Activated CD4-positive, alpha-beta T cell treated with anti-CD3 and anti-CD28 coated beads for 4 hours (primary cell): ENCODE measurements at regions not wholly inside any gene's neighbourhood (a gene's known extent, or its start where the extent isn't known, plus 50 kb on each side); places are given as distances from the start of the nearest gene placed in this dataset.

Source experiments
- DNase-seq, 2 donors: peaks; one replicate each; pipeline ENCODE4 v3.0.0-alpha.2; 2020

DNA sequence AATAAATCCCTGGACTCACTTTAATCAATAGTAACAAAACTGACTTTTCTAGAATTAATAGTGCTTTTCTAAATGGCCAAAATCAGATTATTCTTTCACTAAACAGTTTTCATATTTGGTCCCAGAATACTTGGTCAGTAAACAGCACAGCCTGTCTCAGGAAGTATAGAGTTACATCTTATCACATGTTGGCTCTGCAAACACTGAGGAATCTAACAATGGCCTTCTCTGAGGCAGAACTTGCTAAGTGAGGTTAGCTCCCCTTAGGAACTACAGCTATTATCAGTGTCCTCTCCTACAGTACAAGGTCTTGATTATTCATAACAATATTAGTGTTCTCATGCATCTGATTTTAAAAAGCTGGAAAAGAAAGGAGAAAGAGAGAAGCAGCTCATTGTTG, 1622.8 kb downstream of the HACE1 start:
- no peak for DNase-seq

DNA sequence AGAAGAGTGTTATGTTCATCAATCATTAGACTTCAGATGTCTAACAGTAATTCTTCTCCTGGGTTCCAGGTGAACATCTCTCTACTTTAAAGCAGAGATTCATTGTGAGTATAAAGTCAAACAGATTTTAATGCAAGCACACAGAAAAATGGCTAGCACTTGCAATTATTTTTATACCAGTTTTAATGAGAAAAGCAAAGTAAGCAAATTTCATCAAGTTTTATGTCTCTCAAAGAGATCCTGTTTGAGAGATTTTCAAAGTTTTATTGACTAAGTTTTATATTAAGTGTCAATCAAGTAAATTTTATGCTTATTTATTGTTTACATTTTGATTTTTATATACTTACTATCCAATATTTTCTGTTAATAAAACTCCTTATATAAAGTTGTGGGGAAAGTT, 1628.5 kb downstream of the HACE1 start:
- no peak for DNase-seq

DNA sequence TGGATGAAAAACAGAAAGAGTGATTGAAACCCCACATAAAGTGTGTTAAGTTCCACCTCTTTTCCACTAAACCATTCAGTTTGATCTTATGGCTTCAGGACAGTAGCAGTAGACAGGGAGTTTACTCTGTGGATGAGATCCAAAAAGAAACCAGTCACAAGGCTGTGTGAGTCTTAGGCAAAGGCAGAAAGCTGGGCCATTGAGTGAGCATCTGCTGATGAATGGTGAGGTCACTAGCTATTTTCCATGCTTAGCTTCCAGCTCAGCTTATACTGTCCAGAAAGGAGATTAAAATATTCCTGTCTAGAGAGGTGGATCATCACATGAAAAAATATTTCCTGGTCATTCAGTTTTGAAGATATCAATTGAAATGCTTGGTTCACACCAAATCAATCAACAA, 1643.9 kb downstream of the HACE1 start:
- DNase-seq = no peak

DNA sequence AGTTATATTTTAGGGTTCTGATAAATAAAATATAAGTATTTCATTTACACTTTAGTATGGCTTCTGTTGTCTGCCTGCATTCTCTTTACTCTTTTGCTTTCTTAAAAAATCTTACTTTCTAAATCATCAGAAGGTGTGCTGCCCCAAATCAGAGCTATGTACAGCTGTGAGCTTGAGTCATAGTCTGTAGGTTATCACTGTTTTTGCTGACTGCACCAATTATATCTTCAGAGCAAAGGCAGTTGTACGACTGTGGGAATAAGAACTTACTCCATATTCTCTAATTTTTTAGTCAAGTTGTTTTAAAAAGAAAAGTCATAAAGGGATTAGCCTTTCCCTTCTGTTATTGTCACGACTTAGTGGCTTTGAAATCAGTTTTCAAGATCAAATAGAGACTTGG, 1649.0 kb downstream of the HACE1 start:
- DNase-seq = no peak

DNA sequence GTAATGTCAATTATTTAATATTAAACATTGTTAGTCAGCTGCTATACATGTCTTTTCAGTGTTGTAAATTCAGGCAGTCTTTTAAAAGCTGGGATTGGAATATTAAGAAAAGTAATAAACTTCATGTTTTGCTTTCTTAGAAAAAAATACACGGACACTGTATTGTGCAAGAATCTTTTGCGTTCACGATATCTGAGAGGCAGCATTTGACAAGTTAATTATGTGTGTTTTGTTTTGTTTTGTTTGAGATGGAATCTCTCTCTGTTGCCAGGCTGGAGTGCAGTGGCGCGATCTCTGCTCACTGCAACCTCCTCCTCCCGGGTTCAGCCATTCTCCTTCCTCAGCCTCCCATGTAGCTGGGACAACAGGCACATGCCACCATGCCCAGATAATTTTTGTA, 1661.3 kb downstream of the HACE1 start:
- DNase-seq = no peak

DNA sequence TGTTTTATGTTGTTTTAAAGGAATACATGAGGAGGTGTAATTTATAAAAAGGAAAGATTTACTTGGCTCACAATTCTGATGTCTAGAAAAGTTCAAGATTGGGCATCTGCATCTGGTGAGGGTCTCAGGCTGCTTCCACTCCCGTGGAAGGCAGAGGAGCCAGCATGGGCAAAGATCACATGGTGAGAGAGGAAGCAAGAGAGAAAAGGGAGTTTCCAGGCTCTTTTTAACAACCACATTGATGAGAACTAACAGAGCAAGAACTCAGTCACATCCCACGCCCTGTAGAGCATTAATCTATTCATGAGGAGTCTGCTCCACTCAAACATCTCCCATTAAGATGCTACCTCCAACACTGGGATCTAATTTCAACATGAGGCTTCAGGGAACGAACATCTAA, 1666.3 kb downstream of the HACE1 start:
- no peak for DNase-seq

DNA sequence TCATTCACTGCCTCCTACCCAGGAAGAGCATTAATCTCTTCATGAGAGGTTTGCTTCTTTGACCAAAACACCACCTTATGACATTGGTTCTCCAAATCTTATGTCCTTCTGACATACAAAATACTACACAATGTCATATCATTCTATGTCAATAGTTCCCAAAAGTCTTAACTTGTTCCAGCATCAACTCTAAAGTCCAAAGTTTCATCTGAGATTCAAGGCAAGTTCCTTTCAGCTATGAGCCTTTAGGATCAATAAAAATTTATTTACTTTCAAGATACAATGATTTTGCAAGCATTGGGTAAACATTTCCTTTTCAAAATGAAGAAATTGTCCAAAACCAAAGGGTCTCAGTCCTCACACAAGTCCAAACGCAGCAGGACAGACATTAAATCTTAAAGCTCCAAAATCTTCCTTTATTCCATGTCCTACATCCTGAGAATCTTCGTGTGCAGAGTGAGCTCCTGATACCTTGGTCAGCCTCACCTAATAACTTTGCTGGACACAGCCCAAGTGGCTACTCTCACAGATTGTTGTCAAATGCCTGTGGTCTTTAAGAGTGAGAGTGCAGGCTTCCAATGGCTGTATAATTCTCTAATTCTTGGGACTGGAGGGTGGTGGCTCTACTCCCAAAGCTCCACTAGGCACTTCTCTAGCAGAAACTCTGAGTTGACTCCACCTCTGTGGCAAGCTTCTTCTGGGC, 1668.2 kb downstream of the HACE1 start:
- DNase-seq = no peak

DNA sequence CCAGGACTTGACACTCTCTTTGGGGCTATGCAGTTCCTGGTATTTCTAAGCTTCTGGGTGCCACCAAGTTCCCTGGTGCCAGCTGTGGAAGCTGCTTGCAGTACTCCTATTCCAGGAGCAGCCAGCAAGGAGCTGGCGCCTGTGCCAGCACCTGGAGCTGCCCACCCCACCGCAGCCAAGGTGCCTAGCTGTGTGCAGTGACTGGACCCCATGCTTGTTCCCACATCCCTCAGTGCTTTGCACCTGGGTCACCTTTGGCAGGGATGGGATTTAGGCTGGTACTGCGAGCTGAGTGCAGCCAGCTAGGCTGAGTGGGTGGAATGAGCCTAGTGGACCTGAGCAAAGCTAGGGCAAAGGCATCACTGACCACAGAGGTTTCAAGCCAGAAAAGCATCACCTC, 1674.9 kb downstream of the HACE1 start:
- DNase-seq = no peak

DNA sequence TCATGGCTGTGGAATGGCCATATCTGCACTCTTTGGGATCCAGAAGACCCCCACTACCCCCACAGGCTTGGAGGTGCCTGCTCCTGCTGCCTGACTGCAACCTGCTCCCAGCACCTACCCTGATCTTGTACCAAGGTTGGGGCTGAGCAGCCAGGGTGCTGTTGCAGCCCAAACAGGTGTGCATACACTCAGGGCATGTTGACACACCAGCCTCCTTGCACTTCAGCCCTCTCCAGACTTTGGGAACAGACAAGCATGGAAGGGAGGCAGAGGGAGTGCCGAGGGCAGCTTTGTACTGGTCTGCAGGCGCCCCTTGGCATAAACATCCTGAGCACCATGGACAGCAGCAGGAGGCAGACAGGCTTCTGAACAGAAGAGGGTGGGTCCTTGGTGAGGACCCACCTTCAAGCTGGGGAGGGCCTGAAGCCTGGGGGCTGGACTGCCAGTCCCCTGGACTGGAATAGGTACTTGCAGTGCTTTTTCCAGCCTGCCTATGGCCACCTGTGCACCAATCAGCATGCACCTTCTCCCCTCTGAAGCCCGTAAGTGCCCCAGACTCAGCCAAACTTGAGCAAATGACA, 1675.8 kb downstream of the HACE1 start:
- no peak for DNase-seq

DNA sequence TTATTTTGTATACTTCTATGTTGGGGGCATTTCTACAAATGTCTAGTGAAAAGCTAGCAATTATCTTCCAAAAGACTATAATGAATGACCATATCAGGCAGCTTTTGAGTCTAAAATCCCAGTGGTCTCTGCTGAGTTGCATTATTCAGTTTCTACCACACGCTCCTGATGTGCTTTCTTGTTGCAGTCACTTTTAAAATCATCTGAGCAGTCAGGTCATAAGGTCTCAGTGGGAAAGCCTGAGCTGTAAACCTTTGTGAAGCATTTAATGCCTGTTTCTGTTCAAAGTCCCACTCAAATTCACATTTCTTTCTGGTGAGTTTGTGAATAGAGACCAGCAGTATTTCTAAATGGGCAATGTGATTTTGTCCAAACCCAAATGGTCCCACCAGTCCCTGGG, 1681.5 kb downstream of the HACE1 start:
- DNase-seq = no peak

DNA sequence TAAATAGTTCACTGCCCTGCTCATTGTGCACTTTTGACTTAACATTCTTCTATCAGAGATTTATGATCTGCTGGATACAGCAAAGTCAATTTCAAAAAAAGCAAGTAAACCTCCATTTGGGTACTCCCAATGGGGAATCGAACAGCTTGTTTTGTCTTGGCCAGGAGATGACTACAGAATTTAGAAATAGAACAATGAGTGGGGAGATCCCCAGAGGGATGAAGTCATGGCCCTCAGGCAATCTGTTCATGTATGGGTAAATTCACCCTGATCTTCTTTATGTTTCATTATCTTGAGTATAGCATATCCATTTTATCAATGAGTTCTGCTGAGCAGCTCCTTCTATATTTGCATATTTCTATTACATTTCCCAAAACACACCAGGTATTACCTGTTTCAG, 1681.9 kb downstream of the HACE1 start:
- DNase-seq = no peak

DNA sequence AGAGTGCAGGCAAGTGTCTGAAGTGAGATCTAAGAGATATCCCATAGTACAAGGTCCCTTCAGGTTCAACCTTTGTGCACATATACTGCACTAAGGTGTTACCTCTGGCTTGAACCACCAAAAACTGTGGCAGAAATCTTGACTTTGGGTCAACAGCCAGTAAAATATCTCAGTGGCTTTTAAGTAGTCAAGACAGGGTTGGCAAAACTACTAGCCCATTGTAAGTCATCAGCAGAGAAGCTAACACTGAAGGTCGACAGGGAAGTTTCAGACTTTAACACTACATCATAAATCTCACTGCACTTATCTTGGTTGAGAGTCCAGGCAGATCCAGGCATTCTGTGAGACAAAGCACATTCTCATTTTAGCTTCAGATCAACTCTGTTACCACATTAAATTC, 1684.7 kb downstream of the HACE1 start:
- no peak for DNase-seq

DNA sequence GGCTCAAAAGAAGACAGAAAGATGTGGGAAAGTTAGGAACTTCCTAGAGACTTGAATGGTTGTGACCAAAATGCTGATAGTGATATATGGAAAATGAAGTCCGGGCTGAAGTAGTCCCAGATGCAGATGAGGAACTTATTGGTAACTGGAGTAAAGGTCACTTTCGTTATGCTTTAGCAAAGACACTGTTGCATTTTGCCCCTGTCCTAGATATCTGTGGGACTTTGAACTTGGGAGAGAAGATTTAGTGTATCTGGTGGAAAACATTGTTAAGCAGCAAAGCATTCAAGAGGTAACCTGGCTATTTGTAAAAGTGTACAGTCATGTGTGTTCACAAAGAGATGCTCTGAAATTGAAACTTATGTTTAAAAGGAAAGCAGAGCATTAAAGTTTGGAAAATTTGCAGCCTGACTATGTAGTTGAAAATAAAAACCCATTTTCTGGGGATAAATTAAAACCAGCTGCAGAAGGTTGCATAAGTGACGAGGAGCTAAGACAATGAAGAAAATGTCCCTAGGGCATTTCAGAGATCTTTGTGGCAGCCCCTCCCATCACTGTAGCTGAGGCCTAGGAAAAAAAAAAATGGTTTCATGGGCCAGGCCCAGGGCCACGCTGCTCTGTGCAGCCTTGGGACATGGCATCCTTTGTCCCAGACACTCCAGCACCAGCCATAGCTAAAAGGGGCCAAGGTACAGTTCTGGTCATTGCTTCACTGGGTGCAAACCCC, 1692.2 kb downstream of the HACE1 start:
- DNase-seq = no peak

DNA sequence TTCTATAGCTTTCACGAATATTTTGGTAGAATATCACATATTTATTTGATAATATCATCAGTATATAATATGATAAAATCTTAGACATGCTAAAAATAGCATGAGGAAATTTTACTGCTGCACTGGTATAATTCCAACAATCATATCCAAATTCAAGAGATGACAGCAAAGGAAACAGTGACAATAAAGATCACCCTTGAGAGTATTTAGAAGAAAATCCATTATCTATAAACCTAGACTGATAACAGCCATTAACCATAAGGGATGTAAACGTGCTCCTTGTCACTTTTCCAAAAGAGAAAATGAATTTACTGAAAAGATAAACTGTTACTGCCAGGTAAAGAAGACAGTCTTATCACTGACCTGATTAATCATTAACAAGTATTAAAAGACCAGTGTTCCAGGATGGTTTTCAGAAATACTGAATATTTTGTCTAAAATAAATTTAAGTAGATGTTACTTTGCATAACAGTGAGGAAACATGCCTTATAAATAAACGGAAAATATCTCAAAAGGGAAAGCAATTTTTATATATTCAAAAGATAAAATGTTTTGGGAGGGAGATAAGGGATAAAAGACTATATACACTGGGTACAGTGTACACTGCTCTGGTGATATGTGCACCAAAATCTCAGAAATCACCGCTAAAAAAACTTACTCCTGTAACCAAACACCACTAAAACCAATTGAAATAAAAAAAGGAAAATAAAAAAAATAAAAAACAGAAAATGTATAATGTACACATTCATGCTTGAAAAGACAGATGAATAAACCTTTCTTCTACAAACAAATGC, 1704.7 kb downstream of the HACE1 start:
- DNase-seq = no peak

DNA sequence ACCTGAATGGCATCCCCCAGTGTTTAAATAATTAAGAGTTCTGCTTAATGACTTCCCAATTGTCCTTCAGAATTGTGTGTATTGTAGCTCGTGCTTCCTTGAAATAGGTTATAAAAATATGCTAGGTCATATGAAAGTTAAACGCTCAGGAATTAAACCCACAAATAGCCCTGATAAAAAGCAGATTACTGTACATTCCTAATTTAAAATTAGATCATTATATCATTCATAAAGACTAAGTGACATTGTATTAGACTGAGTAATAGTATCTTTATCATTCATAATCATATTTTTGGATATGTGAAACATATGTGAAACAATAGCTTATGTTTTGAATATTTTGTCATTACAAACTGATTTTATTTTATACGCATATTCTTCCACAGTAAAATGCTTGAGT, 1706.7 kb downstream of the HACE1 start:
- no peak for DNase-seq

DNA sequence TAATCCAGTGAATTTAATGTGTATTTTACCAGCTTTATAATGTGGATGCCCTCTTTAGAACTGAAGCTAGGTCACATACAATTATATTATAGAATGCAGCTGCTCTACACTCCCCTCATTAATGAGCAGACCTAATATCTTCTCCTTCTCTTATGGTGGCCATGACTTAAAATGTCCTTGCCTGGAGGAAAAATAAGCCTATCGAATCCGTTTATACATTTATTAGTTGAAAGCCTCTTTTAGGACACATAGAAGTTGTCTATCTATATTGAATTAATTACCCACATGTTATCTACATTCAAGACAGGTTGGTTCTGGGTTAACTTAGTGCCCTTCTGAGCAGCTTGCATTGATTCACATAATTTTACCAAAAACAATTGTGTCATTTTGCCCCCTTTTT, 1716.8 kb downstream of the HACE1 start:
- DNase-seq = no peak

DNA sequence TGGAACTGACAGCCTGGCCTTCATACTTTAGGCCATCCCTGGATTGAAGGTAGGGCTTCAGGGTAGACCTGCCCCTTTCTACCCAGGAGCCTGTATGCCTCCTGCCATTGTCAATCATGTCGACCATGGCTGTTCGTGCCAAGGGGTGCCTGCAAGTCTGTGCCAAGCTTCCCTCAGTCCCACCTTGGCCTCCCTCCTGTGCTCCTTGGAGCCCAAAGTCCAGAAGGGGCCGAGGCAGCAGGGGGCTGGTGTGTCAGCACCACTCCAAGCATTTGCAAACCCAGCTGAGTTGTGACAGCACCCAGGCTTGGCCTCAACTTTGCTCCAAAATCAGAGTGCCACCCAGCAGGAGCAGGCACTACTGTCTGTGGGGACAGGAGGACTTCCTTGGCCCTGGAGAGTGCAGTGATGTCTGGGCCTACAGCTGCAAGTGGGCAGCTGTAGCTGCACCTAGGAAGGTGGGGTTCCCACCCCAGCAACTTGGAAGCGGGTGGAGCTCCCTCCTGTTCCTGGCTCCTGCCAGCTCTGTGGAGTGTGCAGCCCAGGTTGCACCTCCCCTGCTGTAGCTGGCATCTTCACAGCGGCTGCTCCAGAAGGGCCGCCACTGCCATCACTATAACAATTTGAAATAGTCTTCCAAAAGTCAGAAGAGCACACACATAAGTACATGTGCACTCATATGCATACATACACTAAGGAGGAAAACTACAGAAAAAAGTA, 1719.3 kb downstream of the HACE1 start:
- DNase-seq = no peak

DNA sequence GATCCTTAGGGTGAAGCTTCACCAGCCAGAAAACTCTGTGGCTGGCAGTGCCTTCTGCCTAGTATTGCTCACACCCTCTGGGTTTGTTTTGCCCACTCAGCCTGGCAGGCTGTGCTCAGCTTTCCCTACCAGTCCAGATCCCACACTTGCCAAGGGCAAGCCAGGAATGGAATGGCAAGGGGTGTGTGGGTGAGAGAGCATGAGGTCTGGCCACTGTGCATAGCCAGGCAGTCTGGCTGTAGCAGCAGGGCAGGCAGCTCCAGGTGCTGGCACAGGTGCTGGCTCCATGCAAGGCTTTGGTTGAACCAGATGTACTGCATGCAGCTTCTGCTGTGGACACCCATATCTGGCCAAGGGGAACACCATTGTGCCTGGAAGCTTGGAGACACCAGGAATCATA, 1720.3 kb downstream of the HACE1 start:
- no peak for DNase-seq

DNA sequence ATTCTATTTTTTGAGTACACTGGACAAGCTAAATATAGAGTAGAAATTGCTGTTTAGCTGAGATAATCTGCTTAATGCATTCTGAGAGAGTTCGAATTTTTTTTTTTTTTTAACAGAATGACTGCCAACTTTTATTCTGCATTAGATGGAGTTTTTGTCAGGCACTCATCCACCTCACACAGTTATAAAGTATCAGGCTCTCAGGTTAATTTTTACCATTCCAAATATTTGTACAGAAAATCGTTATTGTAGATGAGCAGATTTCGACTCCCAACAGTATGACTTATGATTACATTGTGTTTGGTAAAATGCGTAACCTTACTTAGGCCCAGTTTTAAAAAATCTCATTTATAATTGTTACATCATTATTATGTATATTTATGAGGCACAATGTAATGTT, 1731.0 kb downstream of the GRIK2 start:
- no peak for DNase-seq

DNA sequence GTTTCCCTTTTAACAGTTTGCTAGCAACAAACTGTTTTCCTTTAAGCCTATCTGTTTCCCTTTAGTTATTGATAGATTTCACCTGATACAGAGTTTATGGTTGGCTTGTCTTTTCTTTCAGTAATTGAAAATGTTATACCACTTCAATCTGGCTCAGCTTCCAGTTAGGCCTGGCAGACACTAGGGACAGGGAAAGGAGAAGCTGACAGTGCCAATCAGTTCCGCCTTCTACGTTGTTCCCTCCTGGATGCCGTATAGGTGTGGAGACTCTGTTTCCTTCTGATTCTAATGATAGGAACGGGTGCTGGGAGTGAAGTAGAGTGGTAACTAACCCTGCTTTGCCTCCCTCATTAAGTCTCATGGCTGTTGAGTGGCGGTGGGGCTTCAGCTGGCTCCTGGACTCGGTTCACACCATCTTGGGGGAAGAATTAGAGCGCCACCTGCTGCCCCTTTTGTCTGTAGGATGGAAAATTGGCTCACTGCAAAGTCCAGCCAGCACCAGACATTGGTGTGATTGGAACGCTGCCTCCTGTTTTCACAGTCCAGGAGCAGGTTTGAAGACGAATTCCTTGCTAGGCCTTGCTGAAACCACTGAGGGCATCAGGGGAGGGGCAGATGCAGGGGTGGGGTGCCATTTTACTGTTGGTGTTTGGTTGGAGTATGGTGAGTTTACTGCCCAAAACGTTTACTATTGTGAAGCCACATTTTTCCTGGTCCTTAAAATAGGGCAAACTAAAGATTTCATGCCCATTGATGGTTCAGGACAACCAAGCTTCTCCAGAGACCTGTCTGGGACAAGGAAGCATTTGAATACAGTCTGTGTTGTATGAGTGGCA, 1729.5 kb downstream of the GRIK2 start:
- no peak for DNase-seq

DNA sequence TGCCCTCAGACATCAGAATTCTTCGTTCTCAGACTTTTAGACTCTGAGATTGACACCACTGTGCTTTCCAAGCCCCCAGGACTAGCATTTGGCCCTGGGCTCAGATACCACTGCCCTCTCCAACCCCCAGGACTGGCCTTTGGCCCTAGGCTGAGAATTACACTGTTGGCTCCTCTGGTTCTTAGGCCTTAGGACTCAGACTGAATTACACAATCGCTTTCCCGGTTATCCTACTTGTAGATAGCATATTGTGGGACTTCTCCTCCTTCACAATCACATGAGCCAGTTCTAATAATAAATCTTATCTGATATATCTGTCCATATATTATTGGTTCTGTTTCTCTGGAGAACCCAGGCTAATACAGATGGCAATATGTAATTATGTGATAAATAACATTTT, 1725.5 kb downstream of the GRIK2 start:
- DNase-seq = no peak

DNA sequence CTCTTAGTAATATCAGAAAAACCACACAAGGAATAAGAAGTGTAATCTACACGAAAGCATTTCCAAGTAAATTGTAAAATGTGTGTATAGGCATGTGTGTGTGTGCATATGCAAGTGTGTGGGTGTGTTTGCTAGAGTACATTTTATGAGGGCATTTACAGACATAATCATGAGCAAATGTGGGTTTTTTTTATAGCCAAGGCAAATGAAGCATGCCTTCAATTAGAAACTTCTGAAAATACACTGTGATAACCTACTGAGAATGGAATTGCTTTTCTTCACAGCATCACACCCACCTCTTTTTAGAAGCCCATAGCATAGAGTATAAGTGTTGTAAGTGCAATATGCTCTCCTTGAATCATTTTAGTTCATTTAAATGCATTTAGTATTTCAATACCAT, 1721.1 kb downstream of the GRIK2 start:
- DNase-seq = no peak
